ENCODE measurements at regions not wholly inside any gene's neighbourhood (a gene's known extent, or its start where the extent isn't known, plus 50 kb on each side); places are given as distances from the start of the nearest gene placed in this dataset.

- peaks cover 14% of the 10 kb centered on the region; the same call in 1 of the 2 replicates for H3K9me3 ChIP-seq (ENCODE audit: low read length)
- no peaks in the 10 kb centered on the region for H3K79me2 ChIP-seq (ENCODE audit: low read length)
- H3F3A ChIP-seq (ENCODE audit: low read length, unreplicated experiment): no peaks in the 10 kb centered on the region
- ChIA-PET CTCF (no interaction called here), POLR2A (ENCODE audit: unreplicated experiment) (no interaction called here)
- no peak overlapping the region for H3K27ac ChIP-seq (ENCODE audit: low read length)
- H3K4me2 ChIP-seq (ENCODE audit: low read length): no peak overlapping the region
- TF ChIP-seq EZH2phosphoT487 (IDR thresholded peaks at IDR 0.05; ENCODE audit: borderline replicate concordance, low read length) (no peak), CTCF (conservative IDR thresholded peaks at IDR 0.05; ENCODE audit: low read depth, low read length) (no peak)
- ATAC-seq (no peak), DNase-seq (no peak)
- H3K4me3 ChIP-seq (ENCODE audit: low read length): no peak overlapping the region
- no peaks in the 10 kb centered on the region for H3K27me3 ChIP-seq (ENCODE audit: low read length)
- H3K9ac ChIP-seq (ENCODE audit: low read length): no peak overlapping the region
- H3K36me3 ChIP-seq (ENCODE audit: low read depth, low read length): no peaks in the 10 kb centered on the region; the same call in 1 of the 2 replicates
- no peak overlapping the region for H2AFZ ChIP-seq (ENCODE audit: low read length)
- intact Hi-C loops (cut with micrococcal nuclease): no loop called here
- H3K4me1 ChIP-seq (ENCODE audit: insufficient read depth, low read length): no peaks in the 10 kb centered on the region
- H4K20me1 ChIP-seq (ENCODE audit: low read length): no peaks in the 10 kb centered on the region
- BruUV-seq (replicated peaks): no TSS peak
- H3K9me2 ChIP-seq (replicated peaks; ENCODE audit: low read length): no peaks in the 10 kb centered on the region
Observed at GRCh38 chr5:40354171-40354570, 325.5 kb upstream of the PTGER4 start.

- no peaks in the 10 kb centered on the region for H3K4me1 ChIP-seq (ENCODE audit: insufficient read depth, low read length)
- no peaks in the 10 kb centered on the region; the same call in 1 of the 2 replicates for H3K36me3 ChIP-seq (ENCODE audit: low read depth, low read length)
- H3K4me3 ChIP-seq (ENCODE audit: low read length): no peak overlapping the region
- no peaks in the 10 kb centered on the region for H4K20me1 ChIP-seq (ENCODE audit: low read length)
- no TSS peak for BruUV-seq (replicated peaks)
- H2AFZ ChIP-seq (ENCODE audit: low read length): no peak overlapping the region
- CTCF ChIA-PET: no interaction called here
- POLR2A ChIA-PET (ENCODE audit: unreplicated experiment): no interaction called here
- H3K27me3 ChIP-seq (ENCODE audit: low read length): no peaks in the 10 kb centered on the region
- H3K9me2 ChIP-seq (replicated peaks; ENCODE audit: low read length): no peaks in the 10 kb centered on the region
- H3K9ac ChIP-seq (ENCODE audit: low read length): no peak overlapping the region
- no peak for DNase-seq
- peaks cover 14% of the 10 kb centered on the region; the same call in 1 of the 2 replicates for H3K9me3 ChIP-seq (ENCODE audit: low read length)
- intact Hi-C loops (cut with micrococcal nuclease): no loop called here
- H3F3A ChIP-seq (ENCODE audit: low read length, unreplicated experiment): no peaks in the 10 kb centered on the region
- H3K27ac ChIP-seq (ENCODE audit: low read length): no peak overlapping the region
- H3K4me2 ChIP-seq (ENCODE audit: low read length): no peak overlapping the region
- H3K79me2 ChIP-seq (ENCODE audit: low read length): no peaks in the 10 kb centered on the region
- TF ChIP-seq CTCF (conservative IDR thresholded peaks at IDR 0.05; ENCODE audit: low read depth, low read length) (no peak), EZH2 (IDR thresholded peaks at IDR 0.05; ENCODE audit: low read length, unreplicated experiment) (no peak), EZH2phosphoT487 (IDR thresholded peaks at IDR 0.05; ENCODE audit: borderline replicate concordance, low read length) (no peak)
- no peak for ATAC-seq
Observed at GRCh38 chr5:40353442-40353841, 326.3 kb upstream of the PTGER4 start.

- ATAC-seq: no peak
- intact Hi-C loops (cut with micrococcal nuclease): no loop called here
- H3K9me2 ChIP-seq (replicated peaks; ENCODE audit: low read length): no peaks in the 10 kb centered on the region
- no peak overlapping the region for H3K27ac ChIP-seq (ENCODE audit: low read length)
- H2AFZ ChIP-seq (ENCODE audit: low read length): no peak overlapping the region
- ChIA-PET POLR2A (ENCODE audit: unreplicated experiment) (no interaction called here), CTCF (no interaction called here)
- H4K20me1 ChIP-seq (ENCODE audit: low read length): no peaks in the 10 kb centered on the region
- H3K27me3 ChIP-seq (ENCODE audit: low read length): no peaks in the 10 kb centered on the region
- BruUV-seq (replicated peaks): no TSS peak
- no peak overlapping the region for H3K4me3 ChIP-seq (ENCODE audit: low read length)
- no peak overlapping the region for H3K4me2 ChIP-seq (ENCODE audit: low read length)
- H3K9me3 ChIP-seq (ENCODE audit: low read length): peaks cover 14% of the 10 kb centered on the region; the same call in 1 of the 2 replicates
- H3K9ac ChIP-seq (ENCODE audit: low read length): no peak overlapping the region
- no peak for DNase-seq
- H3K79me2 ChIP-seq (ENCODE audit: low read length): no peaks in the 10 kb centered on the region
- H3K4me1 ChIP-seq (ENCODE audit: insufficient read depth, low read length): no peaks in the 10 kb centered on the region
- no peaks in the 10 kb centered on the region; the same call in 1 of the 2 replicates for H3K36me3 ChIP-seq (ENCODE audit: low read depth, low read length)
- TF ChIP-seq EZH2phosphoT487 (IDR thresholded peaks at IDR 0.05; ENCODE audit: borderline replicate concordance, low read length): no peak
- TF ChIP-seq CTCF (conservative IDR thresholded peaks at IDR 0.05; ENCODE audit: low read depth, low read length): no peak
- no peak for TF ChIP-seq EZH2 (IDR thresholded peaks at IDR 0.05; ENCODE audit: low read length, unreplicated experiment)
- no peaks in the 10 kb centered on the region for H3F3A ChIP-seq (ENCODE audit: low read length, unreplicated experiment)
Observed at GRCh38 chr5:40347981-40348725, 331.6 kb upstream of the PTGER4 start.
